Panc1 (cell line): ENCODE measurements at regions not wholly inside any gene's neighbourhood (a gene's known extent, or its start where the extent isn't known, plus 50 kb on each side); places are given as distances from the start of the nearest gene placed in this dataset.

Experiments used
- ATAC-seq: fragments of 200-7000 bp; cut with Tn5 transposase; 2 replicates; pipeline ENCODE4 v1.9.1; 2020; ENCODE audit warnings: mild to moderate bottlenecking, moderate library complexity
- BruUV-seq: library from RNA; stranded (reverse); fragments of 400-500 nt; replicated peaks from 2 replicates; lab custom pipeline; 2021; lab: Mats Ljungman, UMichigan
- CTCF ChIA-PET: fragments of 300-600 bp; sonication (Branson Sonifier 250); formaldehyde crosslinking; loops from one replicate; lab custom pipeline; 2022; ENCODE audit warnings: antibody characterized with exemption; lab: Charles Lee
- POLR2A ChIA-PET: fragments of 300-600 bp; sonication (Branson Sonifier 250); formaldehyde crosslinking; loops from one replicate; lab custom pipeline; 2022; ENCODE audit warnings: antibody characterized with exemption; lab: Charles Lee
- DNase-seq: peaks from one replicate; pipeline ENCODE4 v3.0.0-alpha.2; 2010; ENCODE audit warnings: low read depth, low spot score
- H3K27ac ChIP-seq: 2 replicates; pipeline ENCODE4 v1.5.1; 2011; ENCODE audit warnings: mild to moderate bottlenecking, low read length, inconsistent platforms
- H3K27me3 ChIP-seq: fragments of 200-500 bp; sonication (Bioruptor generic); 2 replicates; pipeline ENCODE4 v1.6.0; 2014; ENCODE audit warnings: low read length, inconsistent platforms; ENCODE audit not compliant: control insufficient read depth, insufficient read depth
- H3K36me3 ChIP-seq: fragments of 200-500 bp; sonication (Bioruptor generic); 2 replicates; pipeline ENCODE4 v1.5.1; 2014; ENCODE audit warnings: inconsistent platforms, mild to moderate bottlenecking, low read length, moderate library complexity; ENCODE audit not compliant: control insufficient read depth, insufficient read depth
- H3K4me1 ChIP-seq: 2 replicates; pipeline ENCODE4 v1.5.1; 2011; ENCODE audit warnings: inconsistent platforms, mild to moderate bottlenecking, low read length, moderate library complexity; ENCODE audit not compliant: control insufficient read depth, insufficient read depth
- H3K4me3 ChIP-seq, 2 experiments: 2 replicates each; pipeline ENCODE4 v1.5.1; 2011 to 2012; ENCODE audit warnings: low read depth in 2 of 2, low read length in 2 of 2, mild to moderate bottlenecking in 2 of 2, inconsistent platforms in 1 of 2, moderate library complexity in 1 of 2
- H3K9me3 ChIP-seq: fragments of 200-500 bp; sonication (Bioruptor generic); 2 replicates; pipeline ENCODE4 v1.5.1; 2014; ENCODE audit warnings: low read depth, mild to moderate bottlenecking, inconsistent platforms, low read length, moderate library complexity; ENCODE audit not compliant: control insufficient read depth, insufficient read depth
- CTCF ChIP-seq: fragments of 450-650 bp; IDR thresholded peaks from 2 replicates; pipeline ENCODE4 v1.5.1; 2017; ENCODE audit warnings: mild to moderate bottlenecking
- POLR2AphosphoS5 ChIP-seq: IDR thresholded peaks from 2 replicates; pipeline ENCODE4 v1.6.1; 2012; ENCODE audit warnings: mild to moderate bottlenecking, low read depth, low read length, moderate library complexity
- REST ChIP-seq, 2 experiments: IDR thresholded peaks; 2 replicates each; pipeline ENCODE4 v1.6.1; 2011 to 2012; ENCODE audit warnings: low read depth in 2 of 2, control low read depth in 1 of 2, low read length in 1 of 2, mild to moderate bottlenecking in 1 of 2, moderate library complexity in 1 of 2; ENCODE audit not compliant: insufficient read depth in 1 of 2
- SIN3A ChIP-seq: IDR thresholded peaks from 2 replicates; pipeline ENCODE4 v1.6.1; 2012; ENCODE audit warnings: low read depth, mild to moderate bottlenecking, low read length, moderate library complexity, borderline replicate concordance; ENCODE audit not compliant: insufficient read depth
- TCF7L2 ChIP-seq: IDR thresholded peaks from 2 replicates; pipeline ENCODE4 v1.6.1; 2011; ENCODE audit warnings: mild to moderate bottlenecking, low read depth, low read length, inconsistent platforms
- in situ Hi-C: cut with HindIII; loops from 2 replicates; pipeline ENCODE4 v1.10.0; 2016; ENCODE audit warnings: low sequenced_read_pairs, low pct_unique_long_range_greater_than_20kb
- intact Hi-C: fragments of 100-400 bp; cut with micrococcal nuclease; formaldehyde crosslinking; loops from one replicate; pipeline ENCODE4 v1.10.0; 2022; ENCODE audit not compliant: unreplicated experiment

GRCh38 chr14:98203421-98203820 lies 1068.6 kb downstream of the BCL11B start:
- Histone ChIP-seq H3K9me3 (no peaks in the 10 kb centered on the region), H3K4me3 (no peak overlapping the region), H3K27ac (no peak overlapping the region), H3K4me1 (no peaks in the 10 kb centered on the region), H3K27me3 (no peaks in the 10 kb centered on the region), H3K36me3 (no peaks in the 10 kb centered on the region)
- no peak for ATAC-seq
- in situ Hi-C loops (no loop called here), intact Hi-C loops (no loop called here)
- no peak for TF ChIP-seq REST (IDR thresholded peaks at IDR 0.05; ENCODE audit: insufficient read depth in 1 of 2, low read depth in 2 of 2, low read length in 1 of 2)
- no peak for TF ChIP-seq CTCF
- no peak for TF ChIP-seq SIN3A
- TF ChIP-seq POLR2AphosphoS5 = no peak
- no peak for TF ChIP-seq TCF7L2
- DNase-seq = no peak
- ChIA-PET POLR2A (no interaction called here), CTCF (no interaction called here)
- no TSS peak for BruUV-seq

GRCh38 chr14:98204139-98204538 lies 1067.9 kb downstream of the BCL11B start:
- TF ChIP-seq SIN3A (no peak), REST (IDR thresholded peaks at IDR 0.05; ENCODE audit: insufficient read depth in 1 of 2, low read depth in 2 of 2, low read length in 1 of 2) (no peak), POLR2AphosphoS5 (no peak), TCF7L2 (no peak), CTCF (no peak)
- H3K27me3 ChIP-seq = no peaks in the 10 kb centered on the region
- CTCF ChIA-PET = no interaction called here
- ATAC-seq (no peak), DNase-seq (no peak)
- no peaks in the 10 kb centered on the region for H3K9me3 ChIP-seq
- H3K4me3 ChIP-seq = no peak overlapping the region
- BruUV-seq = no TSS peak
- in situ Hi-C loops (no loop called here), intact Hi-C loops (no loop called here)
- H3K36me3 ChIP-seq = no peaks in the 10 kb centered on the region
- POLR2A ChIA-PET = no interaction called here
- no peak overlapping the region for H3K27ac ChIP-seq
- H3K4me1 ChIP-seq = no peaks in the 10 kb centered on the region
